ENCODE measurements at regions not wholly inside any gene's neighbourhood (a gene's known extent, or its start where the extent isn't known, plus 50 kb on each side); places are given as distances from the start of the nearest gene placed in this dataset.

DNA sequence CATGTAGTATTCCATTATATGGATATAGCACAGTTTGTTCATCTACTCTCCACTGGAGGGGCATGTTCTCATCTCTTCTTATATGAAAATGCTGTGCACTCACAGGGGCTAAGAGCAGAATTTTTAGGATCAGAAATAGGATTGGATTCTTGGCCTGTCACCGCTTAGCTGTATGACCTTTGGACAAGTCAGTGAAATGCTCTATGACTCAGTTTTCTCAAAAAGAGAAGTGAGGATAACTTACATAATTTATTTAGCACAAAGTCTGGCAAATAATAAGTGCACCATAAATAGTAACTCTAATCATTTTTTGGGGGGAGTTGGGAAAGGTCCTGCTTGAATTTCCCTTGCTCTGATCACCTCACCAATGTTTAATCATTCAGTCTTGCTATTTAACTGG, 103.7 kb upstream of the LRIG1 start:
- H3K27ac ChIP-seq (ENCODE audit: low read depth, low read length): no peak overlapping the region
- H3K79me2 ChIP-seq (ENCODE audit: insufficient read depth, low read length): no peaks in the 10 kb centered on the region
- no peaks in the 10 kb centered on the region for H4K20me1 ChIP-seq (ENCODE audit: insufficient read depth)
- no peak for TF ChIP-seq JUND (IDR thresholded peaks at IDR 0.05)
- no peak for TF ChIP-seq ZBTB33 (IDR thresholded peaks at IDR 0.05; ENCODE audit: extremely low read depth, insufficient replicate concordance, low read length)
- no peak for TF ChIP-seq RAD21 (IDR thresholded peaks at IDR 0.05; ENCODE audit: low read depth)
- TF ChIP-seq POLR2A (IDR thresholded peaks at IDR 0.05; ENCODE audit: borderline replicate concordance, extremely low read depth, insufficient read depth, insufficient read length): no peak
- TF ChIP-seq CTCF (IDR thresholded peaks at IDR 0.05 in 2 of 3, conservative IDR thresholded peaks at IDR 0.05 in 1 of 3; ENCODE audit: borderline replicate concordance in 1 of 3, insufficient read depth in 1 of 3, low read depth in 2 of 3, low read length in 2 of 3): no peak
- ChIA-PET RAD21 (ENCODE audit: low non-redundant PET in 1 of 2, low total read pairs in 2 of 2, uncharacterized antibody in 2 of 2, unreplicated experiment in 2 of 2) (no interaction called here), POLR2A (no interaction called here), CTCF (no interaction called here)
- no peak for DNase-seq (ENCODE audit: low read depth, low spot score)
- H3K9me2 ChIP-seq (ENCODE audit: insufficient read depth): no peaks in the 10 kb centered on the region
- BruUV-seq (replicated peaks): no TSS peak
- no peaks in the 10 kb centered on the region for H3K4me1 ChIP-seq (ENCODE audit: control insufficient read depth in 1 of 2, insufficient read depth in 2 of 2, low read length in 2 of 2)
- H3K4me3 ChIP-seq (replicated peaks in 1 of 2; ENCODE audit: low read depth in 1 of 2, low read length in 2 of 2): no peak overlapping the region
- H3K27me3 ChIP-seq (ENCODE audit: insufficient read depth, low read length): peaks cover 7% of the 10 kb centered on the region; the same call in 1 of the 2 replicates
- intact Hi-C loops (cut with micrococcal nuclease): no loop called here
- H2AFZ ChIP-seq (ENCODE audit: low read depth, low read length, poor library complexity, severe bottlenecking): no peak overlapping the region
- no peaks in the 10 kb centered on the region for H3K36me3 ChIP-seq (ENCODE audit: control insufficient read depth in 1 of 2, insufficient read depth in 2 of 2, low read length in 2 of 2)
- no peaks in the 10 kb centered on the region for H3K9me3 ChIP-seq (ENCODE audit: control insufficient read depth in 1 of 2, insufficient read depth in 1 of 2, low read depth in 1 of 2, low read length in 2 of 2)
- H3K4me2 ChIP-seq (ENCODE audit: low read length): no peak overlapping the region
- ATAC-seq: no peak
- H3K9ac ChIP-seq (ENCODE audit: low read length): no peak overlapping the region

- POLR2A ChIA-PET: no interaction called here
- no peaks in the 10 kb centered on the region for H3K9me3 ChIP-seq (ENCODE audit: control insufficient read depth in 1 of 2, insufficient read depth in 1 of 2, low read depth in 1 of 2, low read length in 2 of 2)
- no peaks in the 10 kb centered on the region for H3K36me3 ChIP-seq (ENCODE audit: control insufficient read depth in 1 of 2, insufficient read depth in 2 of 2, low read length in 2 of 2)
- no peak overlapping the region for H3K9ac ChIP-seq (ENCODE audit: low read length)
- H4K20me1 ChIP-seq (ENCODE audit: insufficient read depth): no peaks in the 10 kb centered on the region
- no peaks in the 10 kb centered on the region for H3K4me1 ChIP-seq (ENCODE audit: control insufficient read depth in 1 of 2, insufficient read depth in 2 of 2, low read length in 2 of 2)
- DNase-seq (ENCODE audit: low read depth, low spot score): no peak
- CTCF ChIA-PET: no interaction called here
- no peak overlapping the region for H3K27ac ChIP-seq (ENCODE audit: low read depth, low read length)
- no peak overlapping the region for H3K4me2 ChIP-seq (ENCODE audit: low read length)
- intact Hi-C loops (cut with micrococcal nuclease): no loop called here
- H2AFZ ChIP-seq (ENCODE audit: low read depth, low read length, poor library complexity, severe bottlenecking): no peak overlapping the region
- RAD21 ChIA-PET (ENCODE audit: low non-redundant PET in 1 of 2, low total read pairs in 2 of 2, uncharacterized antibody in 2 of 2, unreplicated experiment in 2 of 2): no interaction called here
- no peaks in the 10 kb centered on the region for H3K79me2 ChIP-seq (ENCODE audit: insufficient read depth, low read length)
- BruUV-seq (replicated peaks): no TSS peak
- H3K9me2 ChIP-seq (ENCODE audit: insufficient read depth): no peaks in the 10 kb centered on the region
- TF ChIP-seq EZH2phosphoT487 (IDR thresholded peaks at IDR 0.05; ENCODE audit: borderline replicate concordance) (no peak), CTCF (IDR thresholded peaks at IDR 0.05 in 2 of 3, conservative IDR thresholded peaks at IDR 0.05 in 1 of 3; ENCODE audit: borderline replicate concordance in 1 of 3, insufficient read depth in 1 of 3, low read depth in 2 of 3, low read length in 2 of 3) (no peak), ZBTB33 (IDR thresholded peaks at IDR 0.05; ENCODE audit: extremely low read depth, insufficient replicate concordance, low read length) (no peak), SIN3A (IDR thresholded peaks at IDR 0.05; ENCODE audit: low read depth) (no peak)
- TF ChIP-seq, protein P1, sequence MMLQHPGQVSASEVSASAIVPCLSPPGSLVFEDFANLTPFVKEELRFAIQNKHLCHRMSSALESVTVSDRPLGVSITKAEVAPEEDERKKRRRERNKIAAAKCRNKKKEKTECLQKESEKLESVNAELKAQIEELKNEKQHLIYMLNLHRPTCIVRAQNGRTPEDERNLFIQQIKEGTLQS (IDR thresholded peaks at IDR 0.05): no peak
- no peak for ATAC-seq
- no peak overlapping the region for H3K4me3 ChIP-seq (replicated peaks in 1 of 2; ENCODE audit: low read depth in 1 of 2, low read length in 2 of 2)
- peaks cover 7% of the 10 kb centered on the region; the same call in 1 of the 2 replicates for H3K27me3 ChIP-seq (ENCODE audit: insufficient read depth, low read length)
Observed at GRCh38 chr3:66606126-66606525, 105.3 kb upstream of the LRIG1 start.

Data from HCT116 (cell line).